ENCODE measurements at regions not wholly inside any gene's neighbourhood (a gene's known extent, or its start where the extent isn't known, plus 50 kb on each side); places are given as distances from the start of the nearest gene placed in this dataset.
A peak's percentile ranks its signal among the peaks of the same experiment; 100 is the strongest.

GRCh38 chr6:95203153-95203754 lies 374.1 kb upstream of the MANEA start:
- no peak for FAIRE-seq
- CTCF ChIA-PET, result interaction anchor here (0.7 to 1.2 kb wide), 4 partner anchors 8 to 77 kb away, joined by 3 to 4 read pairs (median 3); no protein-coding TSS in a partner anchor
- dilution Hi-C loops (cut with MboI; ENCODE audit: extremely low pct_ligation_motif_present, low sequenced_read_pairs), result no loop called here

GRCh38 chr6:95204178-95204577 lies 373.2 kb upstream of the MANEA start:
- DNase-seq (ENCODE audit: low read depth, low spot score), result no peak
- H3K36me3 ChIP-seq (ENCODE audit: control insufficient read depth in 2 of 2, extremely low read depth in 1 of 2, insufficient read depth in 2 of 2, low read length in 2 of 2), result no peaks in the 10 kb centered on the region
- H3K79me2 ChIP-seq (ENCODE audit: control insufficient read depth, insufficient read depth, low read length), result no peaks in the 10 kb centered on the region
- no peaks in the 10 kb centered on the region for H3K9me3 ChIP-seq (replicated peaks; ENCODE audit: control insufficient read depth, insufficient read depth, low read length)
- H2AFZ ChIP-seq (ENCODE audit: low read depth, low read length), result no peak overlapping the region
- intact Hi-C loops (cut with micrococcal nuclease), result no loop called here
- ChIA-PET CTCF (no interaction called here), POLR2A (no interaction called here)
- H4K20me1 ChIP-seq (replicated peaks; ENCODE audit: control insufficient read depth, extremely low read depth, insufficient read depth, low read length), result no peaks in the 10 kb centered on the region
- no peaks in the 10 kb centered on the region for H3K27me3 ChIP-seq (ENCODE audit: control insufficient read depth in 2 of 2, insufficient read depth in 2 of 2, low read length in 2 of 2)
- H3K4me3 ChIP-seq (replicated peaks in 1 of 3; ENCODE audit: insufficient read depth in 1 of 3, low read depth in 1 of 3, low read length in 3 of 3), result no peak overlapping the region
- FAIRE-seq, result no peak
- H3K4me2 ChIP-seq (ENCODE audit: insufficient read depth, low read length), result no peak overlapping the region
- dilution Hi-C loops (cut with MboI; ENCODE audit: extremely low pct_ligation_motif_present, low sequenced_read_pairs), result no loop called here
- no peak overlapping the region for H3K27ac ChIP-seq (ENCODE audit: insufficient read depth, low read depth, low read length)
- TF ChIP-seq MYC (IDR thresholded peaks at IDR 0.05; ENCODE audit: low read depth, low read length) (no peak), POLR2AphosphoS5 (IDR thresholded peaks at IDR 0.05; ENCODE audit: insufficient read depth, low read depth, low read length) (no peak)
- no peaks in the 10 kb centered on the region for H3K4me1 ChIP-seq (ENCODE audit: control insufficient read depth, extremely low read depth, insufficient read depth, low read length)
- no peaks in the 10 kb centered on the region for H3K9me1 ChIP-seq (replicated peaks; ENCODE audit: control insufficient read depth, extremely low read depth, insufficient read depth, low read length)
- H3K9ac ChIP-seq (replicated peaks; ENCODE audit: extremely low read depth, insufficient read depth, low read length), result no peak overlapping the region
- BruUV-seq (replicated peaks), result no TSS peak

More at GRCh38 chr6:95203153-95203754, 374.1 kb upstream of the MANEA start:
- H3K4me3 ChIP-seq (replicated peaks in 1 of 3; ENCODE audit: insufficient read depth in 1 of 3, low read depth in 1 of 3, low read length in 3 of 3), result no peak overlapping the region
- no peak overlapping the region for H2AFZ ChIP-seq (ENCODE audit: low read depth, low read length)
- intact Hi-C loops (cut with micrococcal nuclease), result no loop called here
- DNase-seq (ENCODE audit: low read depth, low spot score), result peak; percentile 6
- TF ChIP-seq CTCF (IDR thresholded peaks at IDR 0.05; ENCODE audit: extremely low read depth in 1 of 2, insufficient read depth in 1 of 2, low read depth in 1 of 2, low read length in 2 of 2) (peak; percentile 16 to 20), JUN (IDR thresholded peaks at IDR 0.05; ENCODE audit: borderline replicate concordance, insufficient read depth, insufficient read length, low read depth) (no peak)
- BruUV-seq (replicated peaks), result no TSS peak
- H3K27ac ChIP-seq (ENCODE audit: insufficient read depth, low read depth, low read length), result no peak overlapping the region
- H3K9me1 ChIP-seq (replicated peaks; ENCODE audit: control insufficient read depth, extremely low read depth, insufficient read depth, low read length), result no peaks in the 10 kb centered on the region
- H3K27me3 ChIP-seq (ENCODE audit: control insufficient read depth in 2 of 2, insufficient read depth in 2 of 2, low read length in 2 of 2), result no peaks in the 10 kb centered on the region
- POLR2A ChIA-PET, result no interaction called here
- no peaks in the 10 kb centered on the region for H3K36me3 ChIP-seq (ENCODE audit: control insufficient read depth in 2 of 2, extremely low read depth in 1 of 2, insufficient read depth in 2 of 2, low read length in 2 of 2)
- H3K9ac ChIP-seq (replicated peaks; ENCODE audit: extremely low read depth, insufficient read depth, low read length), result no peak overlapping the region
- no peaks in the 10 kb centered on the region for H3K79me2 ChIP-seq (ENCODE audit: control insufficient read depth, insufficient read depth, low read length)
- no peak overlapping the region for H3K4me2 ChIP-seq (ENCODE audit: insufficient read depth, low read length)
- H4K20me1 ChIP-seq (replicated peaks; ENCODE audit: control insufficient read depth, extremely low read depth, insufficient read depth, low read length), result no peaks in the 10 kb centered on the region
- H3K4me1 ChIP-seq (ENCODE audit: control insufficient read depth, extremely low read depth, insufficient read depth, low read length), result no peaks in the 10 kb centered on the region
- no peaks in the 10 kb centered on the region for H3K9me3 ChIP-seq (replicated peaks; ENCODE audit: control insufficient read depth, insufficient read depth, low read length)

Data from endothelial cell of umbilical vein (primary cell).